ENCODE measurements at regions not wholly inside any gene's neighbourhood (a gene's known extent, or its start where the extent isn't known, plus 50 kb on each side); places are given as distances from the start of the nearest gene placed in this dataset.

GRCh38 chr10:44627591-44628354 is 242.9 kb upstream of the CXCL12 start:
- no peak for DNase-seq

- DNase-seq = no peak
Observed at GRCh38 chr10:44628921-44629320, 244.0 kb upstream of the CXCL12 start.

GRCh38 chr10:44635176-44635575 is 250.3 kb upstream of the CXCL12 start:
- DNase-seq = no peak

GRCh38 chr10:44636625-44637024 is 251.7 kb upstream of the CXCL12 start:
- no peak for DNase-seq

- DNase-seq = no peak
Observed at GRCh38 chr10:44640429-44640828, 255.5 kb upstream of the CXCL12 start.

GRCh38 chr10:44647473-44647872 is 262.6 kb upstream of the CXCL12 start:
- DNase-seq = no peak

- DNase-seq = peak; percentile 33
Observed at GRCh38 chr10:44647877-44648542, 263.1 kb upstream of the CXCL12 start.

GRCh38 chr10:44650691-44651661 is 260.2 kb upstream of the TMEM72 start:
- DNase-seq = no peak

GRCh38 chr10:44651834-44652233 is 259.3 kb upstream of the TMEM72 start:
- DNase-seq = no peak

- no peak for DNase-seq
Observed at GRCh38 chr10:44659320-44659719, 251.8 kb upstream of the TMEM72 start.

GRCh38 chr10:44660271-44660670 is 250.9 kb upstream of the TMEM72 start:
- DNase-seq = no peak

GRCh38 chr10:44662051-44662450 is 249.1 kb upstream of the TMEM72 start:
- no peak for DNase-seq

GRCh38 chr10:44668336-44668735 is 242.8 kb upstream of the TMEM72 start:
- DNase-seq = no peak

- no peak for DNase-seq
Observed at GRCh38 chr10:44671319-44671718, 239.8 kb upstream of the TMEM72 start.

GRCh38 chr10:44673245-44673983 is 237.7 kb upstream of the TMEM72 start:
- peak; percentile 43 for DNase-seq

GRCh38 chr10:44674536-44675386 is 236.4 kb upstream of the TMEM72 start:
- DNase-seq = peak; percentile 3

- DNase-seq = no peak
Observed at GRCh38 chr10:44675387-44675874, 235.7 kb upstream of the TMEM72 start.

GRCh38 chr10:44680764-44681163 is 230.4 kb upstream of the TMEM72 start:
- DNase-seq = no peak

- peak; percentile 65 for DNase-seq
Observed at GRCh38 chr10:44682507-44682906, 228.6 kb upstream of the TMEM72 start.

- DNase-seq = no peak
Observed at GRCh38 chr10:44684661-44685060, 226.5 kb upstream of the TMEM72 start.

- DNase-seq = no peak
Observed at GRCh38 chr10:44685220-44685619, 225.9 kb upstream of the TMEM72 start.

All from DMS79 treated with DMSO at 0.1 percent for 48 hours (cell line).